HL-60 (cell line): ENCODE measurements at regions not wholly inside any gene's neighbourhood (a gene's known extent, or its start where the extent isn't known, plus 50 kb on each side); places are given as distances from the start of the nearest gene placed in this dataset.

ENCODE experiments used
- DNase-seq, 2 experiments: peaks; one replicate each; pipeline ENCODE4 v3.0.0-alpha.2; 2010 to 2020; ENCODE audit warnings: low read depth in 1 of 2, low spot score in 1 of 2
- H3K27ac ChIP-seq: fragments of 250-450 bp; sonication (Bioruptor Pico); replicated peaks from 2 replicates; pipeline ENCODE4 v1.5.1; 2020; ENCODE audit warnings: mild to moderate bottlenecking, moderate library complexity
- H3K27me3 ChIP-seq: fragments of 250-450 bp; sonication (Bioruptor Pico); 2 replicates; pipeline ENCODE4 v1.5.1; 2021; ENCODE audit warnings: mild to moderate bottlenecking, moderate library complexity; ENCODE audit not compliant: insufficient read depth, poor library complexity, severe bottlenecking
- H3K4me3 ChIP-seq: replicated peaks from 2 replicates; pipeline ENCODE4 v1.5.1; 2011; ENCODE audit warnings: mild to moderate bottlenecking, control low read depth, low read length; ENCODE audit not compliant: insufficient read depth
- GABPA ChIP-seq: IDR thresholded peaks from 2 replicates; pipeline ENCODE4 v1.6.1; 2012; ENCODE audit warnings: low read depth
- POLR2AphosphoS5 ChIP-seq: IDR thresholded peaks from 2 replicates; pipeline ENCODE4 v1.6.1; 2012; ENCODE audit warnings: low read depth
- SPI1 ChIP-seq: IDR thresholded peaks from 2 replicates; pipeline ENCODE4 v1.6.1; 2012; ENCODE audit warnings: low read depth, mild to moderate bottlenecking, borderline replicate concordance
- TF ChIP-seq, protein P1 (sequence below): IDR thresholded peaks from 2 replicates; pipeline ENCODE4 v1.6.1; 2012; ENCODE audit warnings: low read depth; ENCODE audit not compliant: insufficient replicate concordance
- TF ChIP-seq, protein P2 (sequence below): IDR thresholded peaks from one replicate; pipeline ENCODE4 v1.5.1; 2011; ENCODE audit warnings: low read length, control low read depth, inconsistent platforms; ENCODE audit not compliant: insufficient read depth

GRCh38 chr4:188867796-188868195 is 728.6 kb downstream of the TRIML1 start:
- H3K27ac ChIP-seq = no peak overlapping the region
- no peak for DNase-seq
- no peak for TF ChIP-seq GABPA
- TF ChIP-seq, protein P1, sequence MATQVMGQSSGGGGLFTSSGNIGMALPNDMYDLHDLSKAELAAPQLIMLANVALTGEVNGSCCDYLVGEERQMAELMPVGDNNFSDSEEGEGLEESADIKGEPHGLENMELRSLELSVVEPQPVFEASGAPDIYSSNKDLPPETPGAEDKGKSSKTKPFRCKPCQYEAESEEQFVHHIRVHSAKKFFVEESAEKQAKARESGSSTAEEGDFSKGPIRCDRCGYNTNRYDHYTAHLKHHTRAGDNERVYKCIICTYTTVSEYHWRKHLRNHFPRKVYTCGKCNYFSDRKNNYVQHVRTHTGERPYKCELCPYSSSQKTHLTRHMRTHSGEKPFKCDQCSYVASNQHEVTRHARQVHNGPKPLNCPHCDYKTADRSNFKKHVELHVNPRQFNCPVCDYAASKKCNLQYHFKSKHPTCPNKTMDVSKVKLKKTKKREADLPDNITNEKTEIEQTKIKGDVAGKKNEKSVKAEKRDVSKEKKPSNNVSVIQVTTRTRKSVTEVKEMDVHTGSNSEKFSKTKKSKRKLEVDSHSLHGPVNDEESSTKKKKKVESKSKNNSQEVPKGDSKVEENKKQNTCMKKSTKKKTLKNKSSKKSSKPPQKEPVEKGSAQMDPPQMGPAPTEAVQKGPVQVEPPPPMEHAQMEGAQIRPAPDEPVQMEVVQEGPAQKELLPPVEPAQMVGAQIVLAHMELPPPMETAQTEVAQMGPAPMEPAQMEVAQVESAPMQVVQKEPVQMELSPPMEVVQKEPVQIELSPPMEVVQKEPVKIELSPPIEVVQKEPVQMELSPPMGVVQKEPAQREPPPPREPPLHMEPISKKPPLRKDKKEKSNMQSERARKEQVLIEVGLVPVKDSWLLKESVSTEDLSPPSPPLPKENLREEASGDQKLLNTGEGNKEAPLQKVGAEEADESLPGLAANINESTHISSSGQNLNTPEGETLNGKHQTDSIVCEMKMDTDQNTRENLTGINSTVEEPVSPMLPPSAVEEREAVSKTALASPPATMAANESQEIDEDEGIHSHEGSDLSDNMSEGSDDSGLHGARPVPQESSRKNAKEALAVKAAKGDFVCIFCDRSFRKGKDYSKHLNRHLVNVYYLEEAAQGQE = no peak
- TF ChIP-seq POLR2AphosphoS5 = no peak
- TF ChIP-seq, protein P2, sequence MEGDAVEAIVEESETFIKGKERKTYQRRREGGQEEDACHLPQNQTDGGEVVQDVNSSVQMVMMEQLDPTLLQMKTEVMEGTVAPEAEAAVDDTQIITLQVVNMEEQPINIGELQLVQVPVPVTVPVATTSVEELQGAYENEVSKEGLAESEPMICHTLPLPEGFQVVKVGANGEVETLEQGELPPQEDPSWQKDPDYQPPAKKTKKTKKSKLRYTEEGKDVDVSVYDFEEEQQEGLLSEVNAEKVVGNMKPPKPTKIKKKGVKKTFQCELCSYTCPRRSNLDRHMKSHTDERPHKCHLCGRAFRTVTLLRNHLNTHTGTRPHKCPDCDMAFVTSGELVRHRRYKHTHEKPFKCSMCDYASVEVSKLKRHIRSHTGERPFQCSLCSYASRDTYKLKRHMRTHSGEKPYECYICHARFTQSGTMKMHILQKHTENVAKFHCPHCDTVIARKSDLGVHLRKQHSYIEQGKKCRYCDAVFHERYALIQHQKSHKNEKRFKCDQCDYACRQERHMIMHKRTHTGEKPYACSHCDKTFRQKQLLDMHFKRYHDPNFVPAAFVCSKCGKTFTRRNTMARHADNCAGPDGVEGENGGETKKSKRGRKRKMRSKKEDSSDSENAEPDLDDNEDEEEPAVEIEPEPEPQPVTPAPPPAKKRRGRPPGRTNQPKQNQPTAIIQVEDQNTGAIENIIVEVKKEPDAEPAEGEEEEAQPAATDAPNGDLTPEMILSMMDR = no peak
- no peak for TF ChIP-seq SPI1
- no peaks in the 10 kb centered on the region for H3K27me3 ChIP-seq
- H3K4me3 ChIP-seq = no peak overlapping the region

DNA sequence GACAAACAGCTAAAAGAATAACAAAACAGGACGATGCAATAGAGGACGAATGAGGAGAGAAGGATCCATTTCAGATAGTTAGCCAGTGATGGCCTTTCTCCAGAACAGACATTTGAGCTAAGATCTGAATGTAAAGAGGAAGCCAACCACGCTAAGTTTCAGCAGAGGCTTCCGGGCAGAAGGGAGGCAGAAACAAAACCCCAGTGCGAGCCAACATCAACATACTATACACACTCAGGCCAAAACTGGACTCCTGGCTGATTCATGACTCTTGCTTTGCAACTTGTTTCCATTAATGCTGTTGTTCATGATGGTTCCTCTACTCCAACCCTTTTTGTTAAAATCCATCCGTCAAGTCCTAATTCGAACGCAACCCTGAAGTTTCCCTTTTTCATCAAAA is 730.3 kb downstream of the TRIML1 start:
- H3K27ac ChIP-seq = no peak overlapping the region
- DNase-seq = no peak
- no peak overlapping the region for H3K4me3 ChIP-seq
- TF ChIP-seq GABPA = no peak
- TF ChIP-seq, protein P2 = no peak
- no peaks in the 10 kb centered on the region for H3K27me3 ChIP-seq

DNA sequence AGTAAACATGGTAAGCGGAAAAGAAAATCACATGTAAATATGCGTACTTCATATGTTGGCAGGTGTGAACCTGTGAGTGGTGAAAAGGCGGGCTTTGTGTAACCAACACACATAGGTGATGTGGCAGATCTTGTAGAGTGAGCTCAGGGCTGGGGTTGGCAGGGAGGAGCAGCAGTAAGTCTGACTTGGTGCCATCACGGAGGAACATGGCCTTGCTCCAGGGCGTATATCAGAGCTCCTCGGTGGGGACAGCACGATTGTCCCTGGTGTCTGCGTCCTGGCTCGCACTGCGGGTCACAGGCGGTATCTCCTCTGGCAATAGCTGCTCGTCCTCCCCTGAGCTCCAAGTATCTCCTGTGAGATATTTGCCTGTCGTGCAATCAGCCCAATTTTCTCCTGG is 733.6 kb downstream of the TRIML1 start:
- Histone ChIP-seq H3K27me3 (no peaks in the 10 kb centered on the region), H3K27ac (no peak overlapping the region), H3K4me3 (no peak overlapping the region)
- TF ChIP-seq, protein P2 = no peak
- TF ChIP-seq GABPA (no peak), SPI1 (no peak), POLR2AphosphoS5 (no peak)
- TF ChIP-seq, protein P1 = no peak
- no peak for DNase-seq

- DNase-seq = no peak
- H3K27me3 ChIP-seq = no peaks in the 10 kb centered on the region
- no peak for TF ChIP-seq SPI1
- TF ChIP-seq POLR2AphosphoS5 = no peak
- TF ChIP-seq GABPA = no peak
- TF ChIP-seq, protein P2 = no peak
- TF ChIP-seq, protein P1 = no peak
- H3K4me3 ChIP-seq = no peak overlapping the region
- no peak overlapping the region for H3K27ac ChIP-seq
Observed at GRCh38 chr4:188876881-188877280, 737.6 kb downstream of the TRIML1 start.
